GM19035 (cell line): ENCODE measurements at regions not wholly inside any gene's neighbourhood (a gene's known extent, or its start where the extent isn't known, plus 50 kb on each side); places are given as distances from the start of the nearest gene placed in this dataset.
A peak's percentile ranks its signal among the peaks of the same experiment; 100 is the strongest.

Source experiments
- ATAC-seq: cut with Tn5 transposase; IDR thresholded peaks from one replicate; pipeline ENCODE4 v1.9.1; 2021; ENCODE audit not compliant: unreplicated experiment

- ATAC-seq = no peak
Observed at GRCh38 chr9:101792475-101792874, 54.0 kb upstream of the GRIN3A start.

GRCh38 chr9:101791938-101792337 is 53.5 kb upstream of the GRIN3A start:
- peak; percentile 68 for ATAC-seq

- no peak for ATAC-seq
Observed at GRCh38 chr9:101791533-101791932, 53.1 kb upstream of the GRIN3A start.
